HG03432 (cell line): ENCODE measurements at regions not wholly inside any gene's neighbourhood (a gene's known extent, or its start where the extent isn't known, plus 50 kb on each side); places are given as distances from the start of the nearest gene placed in this dataset.

Experiments
- ATAC-seq: cut with Tn5 transposase; IDR thresholded peaks from one replicate; pipeline ENCODE4 v1.9.1; 2021; ENCODE audit warnings: mild to moderate bottlenecking, moderate library complexity; ENCODE audit not compliant: unreplicated experiment

DNA sequence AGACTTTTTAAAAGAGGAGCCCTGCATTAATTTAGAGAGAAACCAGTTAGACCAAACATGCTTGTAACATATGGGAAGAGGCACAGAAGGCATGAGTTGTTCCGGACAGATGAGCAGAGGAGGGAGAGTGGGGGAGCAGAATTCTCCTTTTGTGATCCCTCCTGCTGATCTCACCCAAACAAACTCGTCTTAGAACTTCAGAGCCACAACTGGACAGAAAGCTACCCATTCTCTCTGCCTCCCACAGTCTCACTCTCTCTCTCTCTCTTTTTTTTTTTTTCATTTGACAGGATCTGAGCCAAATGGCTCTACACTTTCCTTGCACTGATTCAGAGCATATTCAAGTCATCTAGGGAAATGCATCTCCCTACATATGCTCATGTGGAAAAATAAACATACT, 196.0 kb upstream of the PAPPA start:
- no peak for ATAC-seq

DNA sequence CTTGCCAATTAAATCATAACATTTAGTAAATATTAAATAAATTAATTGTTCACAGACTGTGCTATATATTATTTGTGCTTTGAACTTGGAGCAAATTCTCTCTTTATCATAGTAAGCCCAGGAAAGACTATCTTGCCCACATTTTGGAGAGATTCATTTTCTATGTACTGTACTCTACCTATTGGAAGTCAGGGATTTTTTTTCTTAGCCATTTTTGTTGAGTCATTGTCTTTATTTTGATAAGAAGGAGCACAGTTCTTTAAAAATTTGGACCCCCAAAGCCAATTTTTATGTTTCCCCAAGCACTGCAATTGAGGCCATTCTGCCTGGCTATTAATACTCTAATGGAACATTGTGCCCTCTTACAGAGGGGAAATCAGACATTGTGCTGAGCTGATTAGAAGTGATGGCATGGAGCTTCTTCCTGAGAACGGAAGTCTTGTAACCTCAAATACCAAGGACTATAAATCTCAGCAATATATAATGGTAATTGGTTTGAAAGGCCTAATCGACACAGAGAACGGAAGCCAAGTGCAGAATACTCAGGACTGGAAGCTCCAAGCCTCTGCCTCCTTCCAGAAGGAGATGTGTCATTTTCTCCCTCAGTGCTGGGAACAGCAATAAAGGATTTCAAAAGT, 188.8 kb upstream of the PAPPA start:
- ATAC-seq: no peak

DNA sequence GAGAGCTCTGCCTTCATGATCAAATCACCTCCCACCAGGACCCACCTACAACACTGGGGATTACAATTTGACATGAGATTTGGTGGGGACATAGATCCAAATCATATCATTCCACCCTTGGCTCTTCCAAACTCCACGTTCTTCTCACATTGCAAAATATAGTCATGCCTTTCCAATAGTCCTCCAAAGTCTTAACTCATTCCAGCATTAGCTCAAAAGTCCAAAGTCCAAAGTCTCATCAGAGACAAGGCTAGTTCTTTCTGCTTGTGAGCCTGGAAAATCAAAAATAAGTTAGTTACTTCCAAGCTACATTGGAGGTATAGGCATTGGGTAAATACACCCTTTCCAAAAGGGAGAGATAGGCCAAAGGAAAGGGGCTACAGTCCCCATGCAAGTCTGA, 186.9 kb upstream of the PAPPA start:
- no peak for ATAC-seq

DNA sequence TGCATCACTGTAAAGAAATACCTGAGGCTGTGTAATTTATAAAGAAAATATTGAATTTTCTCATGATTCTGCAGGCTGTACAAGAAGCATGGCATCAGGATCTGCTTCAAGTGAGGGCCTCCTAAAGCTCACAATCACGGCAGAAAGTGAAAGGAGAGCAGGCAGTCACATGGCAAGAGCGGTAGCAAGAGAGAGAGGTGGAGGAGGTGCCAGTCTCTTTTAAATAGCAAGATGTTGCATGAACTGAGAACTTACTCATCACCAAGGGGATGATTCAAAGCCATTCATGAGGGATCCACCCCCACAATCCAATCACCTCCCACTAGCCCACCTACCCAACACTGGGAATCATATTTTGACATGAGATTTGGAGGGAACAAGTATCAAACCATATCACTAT, 184.5 kb upstream of the PAPPA start:
- peak; percentile 61 for ATAC-seq

GRCh38 chr9:115972362-115972761, 181.2 kb upstream of the PAPPA start:
- ATAC-seq: no peak

DNA sequence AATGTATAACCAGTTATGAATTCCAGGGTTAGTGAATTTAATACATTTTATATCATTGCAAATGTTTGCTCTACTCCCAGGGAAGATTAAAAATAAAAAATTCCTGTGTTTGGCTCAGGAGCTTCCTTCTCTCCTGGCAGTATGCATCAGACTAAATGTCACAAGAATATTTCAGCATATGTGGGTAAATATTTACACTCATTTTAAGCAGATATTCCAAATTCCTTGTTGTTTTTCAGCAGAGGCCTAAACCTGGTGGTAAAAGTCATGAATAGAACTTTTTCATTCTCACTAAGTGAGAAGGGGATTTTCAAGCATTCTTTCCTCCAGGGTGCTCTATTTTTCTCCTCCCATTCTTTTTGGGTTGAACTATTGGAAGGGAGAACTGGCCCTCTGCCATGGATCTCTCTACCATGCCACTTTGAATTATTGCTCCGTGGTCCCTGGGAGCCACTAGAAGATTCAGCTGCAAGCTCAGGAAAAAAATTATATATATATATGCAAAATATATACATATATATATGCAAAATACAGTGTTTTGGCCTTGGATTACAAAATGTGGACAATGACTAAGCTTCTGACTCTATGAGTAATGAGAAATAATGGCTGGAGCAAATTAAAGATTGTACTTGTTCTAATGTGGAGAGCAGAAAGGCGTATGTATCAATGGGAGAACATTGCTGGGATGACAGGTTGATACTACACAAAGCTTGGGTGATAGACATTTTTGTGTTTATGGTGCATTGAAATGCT, 180.6 kb upstream of the PAPPA start:
- ATAC-seq: no peak

DNA sequence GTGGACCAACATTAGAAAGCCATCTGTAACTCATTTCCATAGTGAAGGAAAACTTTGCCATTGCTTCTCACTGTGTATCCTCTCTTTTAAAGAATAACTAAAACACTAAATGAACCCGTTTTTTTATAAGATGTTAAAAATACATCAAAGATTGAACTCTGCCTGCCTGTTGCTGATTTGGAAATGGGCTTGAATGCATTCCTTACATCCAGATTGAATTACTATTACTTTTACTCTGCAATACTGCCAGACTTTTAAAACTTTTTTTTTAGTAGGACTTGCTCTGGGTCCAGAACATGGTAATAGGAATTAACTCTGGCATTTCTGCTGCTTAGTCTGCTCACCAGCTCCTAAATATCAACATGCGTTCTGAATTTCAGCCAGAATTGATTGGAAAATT, 176.8 kb upstream of the PAPPA start:
- ATAC-seq: no peak

DNA sequence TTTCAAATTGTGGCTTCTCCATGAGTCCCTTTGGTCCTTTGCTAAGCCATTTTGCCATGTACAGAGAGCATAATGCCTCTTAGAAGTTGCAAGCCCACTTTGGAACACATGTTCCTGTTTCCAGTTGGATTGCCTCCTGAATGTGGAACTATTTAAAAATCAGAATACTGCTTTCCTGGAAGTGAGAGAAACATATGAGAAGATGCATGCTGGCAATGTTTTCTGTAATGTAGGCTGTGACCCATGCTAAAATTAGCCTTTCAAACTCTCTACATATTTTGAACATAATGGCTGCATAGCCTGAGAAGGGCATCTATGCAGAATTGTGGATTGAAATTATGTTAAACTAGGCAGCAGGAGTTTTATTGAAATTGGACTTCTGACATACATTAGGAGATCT, 175.5 kb upstream of the PAPPA start:
- ATAC-seq: no peak

DNA sequence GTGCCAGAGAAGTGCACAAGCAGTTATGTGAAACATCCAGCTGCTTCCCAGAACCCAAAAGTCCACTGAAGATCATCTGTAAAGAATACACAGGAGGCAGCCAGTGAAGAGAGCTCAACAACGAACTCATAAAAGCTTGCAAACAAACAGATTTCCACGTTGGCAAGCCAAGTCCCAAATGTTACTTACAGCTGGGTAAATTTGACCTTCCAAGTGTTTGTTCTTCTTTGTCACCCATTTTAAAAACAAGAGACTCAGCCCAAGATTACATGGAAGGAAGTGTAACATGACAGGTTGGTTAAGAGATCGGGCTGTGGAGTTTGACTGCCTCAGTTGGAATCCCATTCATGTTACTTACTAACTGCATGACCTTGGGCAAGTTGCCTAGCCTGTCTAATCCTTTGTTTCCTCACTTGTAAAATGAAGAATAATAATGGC, 174.9 kb upstream of the PAPPA start:
- no peak for ATAC-seq

GRCh38 chr9:115980054-115980453, 173.5 kb upstream of the PAPPA start:
- ATAC-seq: no peak

DNA sequence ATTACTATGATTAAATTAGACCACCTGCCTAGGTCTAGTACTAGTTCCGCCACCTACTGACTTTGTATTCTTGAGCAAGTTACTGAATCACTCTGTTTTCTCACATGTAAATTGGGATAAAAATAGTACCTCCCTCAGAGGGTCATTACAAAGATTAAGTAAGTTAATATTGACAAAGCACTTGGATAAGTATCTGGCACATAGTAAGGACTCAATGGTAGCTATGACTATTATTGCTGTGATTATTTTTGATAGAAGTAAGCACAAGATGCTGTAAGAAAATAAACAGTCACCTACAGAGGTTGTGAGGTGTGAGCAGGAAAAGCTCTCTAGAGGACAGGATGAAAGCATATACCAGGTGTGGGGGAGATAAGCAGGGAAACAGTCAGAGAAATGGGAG, 173.1 kb upstream of the PAPPA start:
- ATAC-seq: no peak

DNA sequence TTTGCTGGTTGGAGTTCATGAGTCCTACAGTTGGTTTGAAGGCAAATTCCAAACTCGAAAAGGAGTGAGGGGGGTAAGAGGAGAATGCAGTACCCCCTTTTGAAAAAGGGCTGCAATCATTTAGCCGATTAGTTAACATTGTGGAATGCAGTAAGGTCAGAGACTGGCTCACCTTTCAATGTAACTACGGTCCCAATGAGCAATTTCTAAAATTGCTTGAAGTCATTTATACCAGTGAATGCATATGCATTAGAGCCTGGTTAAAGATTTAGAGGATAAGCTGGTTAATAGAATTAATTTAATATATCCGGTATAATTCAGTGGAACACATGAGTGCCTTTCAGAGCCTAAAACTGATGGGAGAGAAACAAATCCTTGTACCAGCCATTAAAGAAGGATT, 172.6 kb upstream of the PAPPA start:
- ATAC-seq: no peak

GRCh38 chr9:115983366-115983765, 170.2 kb upstream of the PAPPA start:
- ATAC-seq: no peak

GRCh38 chr9:115985657-115986056, 167.9 kb upstream of the PAPPA start:
- no peak for ATAC-seq

GRCh38 chr9:115986508-115986907, 167.1 kb upstream of the PAPPA start:
- ATAC-seq: no peak

GRCh38 chr9:115988701-115989100, 164.9 kb upstream of the PAPPA start:
- no peak for ATAC-seq

GRCh38 chr9:115989831-115990230, 163.8 kb upstream of the PAPPA start:
- ATAC-seq: no peak

DNA sequence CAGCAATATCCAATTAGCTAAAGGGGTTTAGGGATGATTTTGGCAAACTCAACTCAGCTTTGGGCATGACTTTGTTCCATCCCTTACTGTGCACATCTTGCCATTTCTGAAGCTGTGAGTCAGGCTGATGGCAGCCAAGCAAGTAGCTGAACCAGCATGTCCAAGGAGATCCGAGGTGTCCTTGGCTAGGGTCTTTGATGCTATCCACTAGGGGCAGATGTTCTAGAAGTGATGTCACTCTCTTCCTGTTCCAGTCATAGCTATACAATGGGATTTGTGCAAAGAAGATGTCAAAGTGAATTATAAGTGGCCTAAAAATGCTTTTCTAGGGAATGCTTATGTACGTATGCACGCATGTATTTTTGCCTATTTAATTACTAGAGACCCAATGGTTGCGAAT, 160.8 kb upstream of the PAPPA start:
- ATAC-seq: no peak

GRCh38 chr9:115997923-115998322, 155.7 kb upstream of the PAPPA start:
- no peak for ATAC-seq

GRCh38 chr9:115998666-115999065, 154.9 kb upstream of the PAPPA start:
- no peak for ATAC-seq

DNA sequence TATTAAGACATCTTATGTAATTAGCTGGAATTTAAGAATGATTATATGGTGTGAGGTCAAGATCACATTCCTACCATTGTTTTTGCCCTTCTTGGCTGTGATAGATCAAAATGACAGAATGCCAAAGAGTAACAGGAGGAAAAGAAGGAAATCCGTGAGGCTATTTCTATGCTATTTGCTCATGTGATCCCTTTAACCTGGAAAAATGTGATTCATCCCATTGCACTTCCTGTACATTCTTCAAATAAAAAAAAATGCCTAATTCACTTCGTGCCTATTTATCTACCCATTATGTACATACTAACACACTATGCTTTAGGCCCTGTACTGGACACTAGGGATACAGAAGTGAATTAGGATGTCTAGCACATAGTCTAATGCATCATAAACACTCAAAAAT, 154.1 kb upstream of the PAPPA start:
- ATAC-seq: no peak

DNA sequence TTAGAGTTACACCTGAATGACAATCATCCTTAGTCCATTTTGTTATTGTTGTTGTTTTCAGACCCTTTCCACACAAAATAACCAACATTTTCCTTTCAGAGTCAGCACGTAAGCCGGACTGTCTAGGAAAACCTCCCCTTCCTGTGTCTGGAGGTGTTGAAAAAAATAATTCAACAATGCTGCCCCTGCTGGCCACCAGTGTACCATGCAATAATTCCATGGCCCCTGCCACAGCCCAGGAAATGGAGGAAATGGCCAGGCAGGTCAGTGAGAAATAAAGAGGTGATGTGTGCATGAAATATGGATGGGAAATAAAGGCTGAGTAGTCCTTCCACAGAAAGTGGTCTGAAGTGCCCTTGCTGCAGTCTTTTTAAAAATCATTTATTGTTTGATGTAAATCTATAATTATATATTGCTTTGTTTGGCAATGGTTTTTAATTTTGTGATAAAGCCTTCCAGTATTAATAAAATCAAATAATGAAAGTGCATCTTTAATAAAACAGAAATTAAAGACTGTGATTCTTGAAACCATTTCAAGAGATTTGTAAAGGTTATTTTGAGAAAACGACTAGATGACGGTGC, 152.8 kb upstream of the PAPPA start:
- ATAC-seq: peak; percentile 66
